HFF-Myc (cell line): ENCODE measurements at regions not wholly inside any gene's neighbourhood (a gene's known extent, or its start where the extent isn't known, plus 50 kb on each side); places are given as distances from the start of the nearest gene placed in this dataset.

Experiments used
- DNase-seq: peaks from one replicate; pipeline ENCODE4 v3.0.0-alpha.2; 2011; ENCODE audit warnings: low read depth; ENCODE audit errors: extremely low read depth
- H3K4me3 ChIP-seq: replicated peaks from 2 replicates; pipeline ENCODE4 v1.5.1; 2011; ENCODE audit warnings: low read depth, mild to moderate bottlenecking, control low read depth, low read length
- TF ChIP-seq, protein P1 (sequence below): IDR thresholded peaks from 2 replicates; pipeline ENCODE4 v1.5.1; 2012; ENCODE audit warnings: mild to moderate bottlenecking, low read depth, low read length, control low read depth; ENCODE audit errors: missing control alignments

DNA sequence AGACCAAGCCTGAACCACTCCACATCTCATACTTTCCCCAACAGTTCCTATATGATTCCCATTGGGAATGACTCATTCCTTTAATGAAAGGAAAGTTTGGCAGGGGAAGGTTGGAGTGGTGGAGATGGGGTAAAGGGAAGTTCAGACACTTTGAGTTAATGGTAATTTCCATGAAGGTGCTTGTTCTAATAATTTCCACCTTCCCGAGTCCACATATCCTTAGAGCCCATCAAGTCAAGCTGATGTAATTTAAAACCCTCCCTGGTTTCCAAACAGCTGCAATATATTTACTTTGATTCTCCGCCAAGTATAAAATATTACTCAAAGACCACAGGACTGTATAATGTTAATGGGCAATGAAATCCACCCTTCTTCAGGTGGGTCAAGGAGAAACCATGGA lies 95.0 kb upstream of the GALNT15 start:
- H3K4me3 ChIP-seq: no peak overlapping the region
- TF ChIP-seq, protein P1, sequence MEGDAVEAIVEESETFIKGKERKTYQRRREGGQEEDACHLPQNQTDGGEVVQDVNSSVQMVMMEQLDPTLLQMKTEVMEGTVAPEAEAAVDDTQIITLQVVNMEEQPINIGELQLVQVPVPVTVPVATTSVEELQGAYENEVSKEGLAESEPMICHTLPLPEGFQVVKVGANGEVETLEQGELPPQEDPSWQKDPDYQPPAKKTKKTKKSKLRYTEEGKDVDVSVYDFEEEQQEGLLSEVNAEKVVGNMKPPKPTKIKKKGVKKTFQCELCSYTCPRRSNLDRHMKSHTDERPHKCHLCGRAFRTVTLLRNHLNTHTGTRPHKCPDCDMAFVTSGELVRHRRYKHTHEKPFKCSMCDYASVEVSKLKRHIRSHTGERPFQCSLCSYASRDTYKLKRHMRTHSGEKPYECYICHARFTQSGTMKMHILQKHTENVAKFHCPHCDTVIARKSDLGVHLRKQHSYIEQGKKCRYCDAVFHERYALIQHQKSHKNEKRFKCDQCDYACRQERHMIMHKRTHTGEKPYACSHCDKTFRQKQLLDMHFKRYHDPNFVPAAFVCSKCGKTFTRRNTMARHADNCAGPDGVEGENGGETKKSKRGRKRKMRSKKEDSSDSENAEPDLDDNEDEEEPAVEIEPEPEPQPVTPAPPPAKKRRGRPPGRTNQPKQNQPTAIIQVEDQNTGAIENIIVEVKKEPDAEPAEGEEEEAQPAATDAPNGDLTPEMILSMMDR: no peak

DNA sequence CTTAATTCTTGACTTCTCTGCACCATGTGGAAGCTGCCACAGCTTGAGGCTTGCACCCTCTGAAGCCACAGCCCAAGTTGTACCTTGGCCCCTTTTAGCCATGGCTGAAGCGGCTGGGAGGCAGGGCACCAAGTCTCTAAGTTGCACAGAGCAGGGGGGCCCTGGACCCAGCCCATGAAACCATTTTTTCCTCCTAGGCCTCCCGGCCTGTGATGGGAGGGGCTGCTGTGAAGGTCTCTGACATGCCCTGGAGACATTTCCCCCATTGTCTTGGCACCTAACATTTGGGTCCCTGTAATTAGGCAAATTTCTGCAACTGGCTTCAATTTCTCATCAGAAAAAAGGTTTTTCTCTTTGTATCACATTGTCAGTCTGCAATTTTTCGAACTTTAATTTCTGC lies 92.8 kb upstream of the GALNT15 start:
- no peak overlapping the region for H3K4me3 ChIP-seq
- TF ChIP-seq, protein P1: no peak
- no peak for DNase-seq

More for the DNA sequence above, 95.0 kb upstream of the GALNT15 start:
- no peak for DNase-seq

DNA sequence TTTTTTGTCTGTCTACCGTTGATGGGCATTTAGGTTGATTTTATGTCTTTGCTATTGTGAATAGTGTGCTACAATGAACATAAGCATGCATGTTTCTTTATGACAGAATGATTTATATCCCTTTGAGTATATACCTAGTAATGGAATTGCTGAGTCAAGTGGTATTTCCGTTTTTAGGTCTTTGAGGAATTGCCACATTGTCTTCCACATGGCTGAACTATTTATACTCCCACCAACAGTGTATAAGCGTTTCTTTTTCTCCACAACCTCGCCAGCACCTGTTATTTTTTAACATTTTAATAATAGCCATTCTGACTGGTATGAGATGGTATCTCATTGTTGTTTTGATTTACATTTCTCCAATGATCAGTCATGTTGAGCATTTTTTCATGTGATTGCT lies 89.6 kb upstream of the GALNT15 start:
- no peak for DNase-seq
- no peak overlapping the region for H3K4me3 ChIP-seq
- TF ChIP-seq, protein P1: no peak

DNA sequence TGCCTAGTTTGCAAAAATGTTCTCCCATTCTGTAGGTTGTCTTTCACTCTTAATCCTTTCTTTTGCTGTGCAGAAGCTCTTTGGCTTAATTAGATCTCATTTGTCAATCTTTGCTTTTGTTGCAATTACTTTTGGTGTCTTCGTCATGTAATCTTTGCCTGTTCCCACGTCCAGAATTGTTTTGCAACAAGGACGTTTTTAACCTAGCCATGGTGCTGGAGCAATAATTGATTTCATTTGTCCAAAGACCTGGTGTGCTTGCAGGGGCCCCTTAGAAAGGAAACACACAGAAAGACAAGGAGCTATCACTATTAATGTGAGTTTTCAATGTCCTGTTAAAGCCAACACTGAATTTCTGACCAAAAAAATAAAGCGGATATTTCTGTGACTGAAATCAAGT lies 89.1 kb upstream of the GALNT15 start:
- H3K4me3 ChIP-seq: no peak overlapping the region
- no peak for DNase-seq
- TF ChIP-seq, protein P1: no peak

DNA sequence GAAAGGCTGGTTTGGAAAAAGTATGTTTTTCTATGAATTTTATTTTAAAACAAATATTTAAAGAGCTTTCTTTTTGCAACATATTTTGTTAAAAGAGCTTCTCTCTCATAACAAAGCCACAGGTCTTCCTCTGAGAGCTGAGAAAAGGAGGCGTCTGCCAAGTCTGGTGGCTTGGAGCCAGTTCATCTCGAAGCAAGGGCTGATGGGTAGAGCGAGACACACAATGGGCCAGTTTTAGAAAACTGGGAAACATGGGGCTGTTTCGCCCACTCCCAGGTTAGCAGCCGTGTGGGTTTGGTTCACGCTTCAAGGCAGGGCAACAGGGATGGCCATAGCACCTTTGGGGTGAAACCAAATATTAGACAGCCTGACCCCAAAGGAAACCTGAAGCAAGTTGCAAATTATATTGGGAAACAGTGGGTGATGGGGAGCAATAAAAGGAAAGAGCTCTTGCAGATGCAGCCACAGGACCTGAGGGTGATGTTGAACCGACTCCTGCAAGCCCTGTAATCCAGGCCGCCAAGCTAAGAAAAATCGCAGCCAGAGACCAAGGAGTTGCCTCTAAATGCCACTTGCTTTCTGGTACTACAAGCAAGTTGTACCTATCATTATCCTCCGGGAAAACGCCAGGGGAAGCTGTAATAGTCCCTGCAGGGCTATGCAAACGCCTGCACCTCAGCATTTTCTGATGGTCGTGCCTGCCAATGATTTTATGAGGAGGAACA lies 88.4 kb upstream of the GALNT15 start:
- TF ChIP-seq, protein P1: no peak
- no peak overlapping the region for H3K4me3 ChIP-seq
- no peak for DNase-seq

DNA sequence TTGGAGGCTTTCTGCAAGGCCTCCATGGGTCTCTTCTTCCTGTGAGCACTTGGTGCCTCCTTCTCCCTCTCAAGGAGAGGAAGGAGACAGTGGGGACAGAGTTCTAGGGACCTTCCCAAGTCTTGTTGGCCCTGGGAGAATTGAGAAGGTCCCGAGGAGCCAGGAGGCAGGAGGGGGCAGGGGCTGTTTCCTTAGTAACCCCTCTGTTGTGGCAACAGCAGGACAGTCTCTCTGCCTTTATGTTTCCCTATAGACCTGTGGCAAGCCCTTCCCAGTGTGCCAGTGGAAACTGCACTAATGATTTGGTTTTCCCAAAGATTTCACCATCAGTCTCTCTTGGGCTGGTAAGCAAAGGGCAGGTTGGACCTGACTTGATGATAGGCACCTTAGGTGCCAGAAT lies 87.8 kb upstream of the GALNT15 start:
- H3K4me3 ChIP-seq: no peak overlapping the region
- DNase-seq: no peak
- TF ChIP-seq, protein P1: no peak

DNA sequence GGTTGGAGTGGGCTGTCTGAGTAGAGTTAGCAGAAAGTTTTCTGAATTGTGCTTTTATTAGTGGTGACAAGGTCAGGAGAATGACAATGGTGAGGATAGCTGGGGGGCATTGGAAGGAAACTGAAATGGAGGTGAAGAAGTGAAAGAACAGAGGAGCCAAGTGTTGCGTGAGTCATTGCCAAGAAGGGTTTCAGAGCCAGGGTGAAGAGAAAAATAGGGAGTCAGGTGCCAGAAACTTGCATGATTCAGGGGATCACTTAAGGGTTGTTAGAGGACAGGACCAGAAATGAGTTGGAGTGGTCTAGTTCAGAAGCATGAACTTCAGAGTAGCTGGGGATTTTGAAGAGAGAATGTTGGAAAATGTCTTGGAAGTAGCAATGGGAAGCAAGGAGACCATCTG lies 86.0 kb upstream of the GALNT15 start:
- TF ChIP-seq, protein P1: no peak
- DNase-seq: no peak
- H3K4me3 ChIP-seq: no peak overlapping the region
